Gastroesophageal sphincter (tissue), 3 donors: ENCODE measurements at regions not wholly inside any gene's neighbourhood (a gene's known extent, or its start where the extent isn't known, plus 50 kb on each side); places are given as distances from the start of the nearest gene placed in this dataset.

Source experiments
- CTCF ChIP-seq, 4 experiments: fragments of 200-600 bp in 2 of 4; fragments of 450-650 bp in 2 of 4; sonication (generic) in 1 of 4; IDR thresholded peaks; one replicate each; pipeline ENCODE4 v1.5.1; 2017 to 2019; ENCODE audit warnings: antibody characterized with exemption in 4 of 4, mild to moderate bottlenecking in 2 of 4, moderate library complexity in 2 of 4
- EP300 ChIP-seq: sonication (generic); formaldehyde crosslinking; IDR thresholded peaks from one replicate; pipeline ENCODE4 v1.6.1; 2017; ENCODE audit warnings: antibody characterized with exemption, mild to moderate bottlenecking
- POLR2A ChIP-seq, 2 donors: fragments of 450-650 bp; IDR thresholded peaks; one replicate each; pipeline ENCODE4 v1.6.1; 2017; ENCODE audit warnings: antibody characterized with exemption in 2 of 2, mild to moderate bottlenecking in 2 of 2, moderate library complexity in 1 of 2
- POLR2AphosphoS5 ChIP-seq: sonication (generic); formaldehyde crosslinking; IDR thresholded peaks from one replicate; pipeline ENCODE4 v1.6.1; 2017; ENCODE audit warnings: antibody characterized with exemption

GRCh38 chr12:14244876-14245669 is 120.4 kb upstream of the ATF7IP start:
- no peak for TF ChIP-seq POLR2A (IDR thresholded peaks at IDR 0.05)
- no peak for TF ChIP-seq CTCF (IDR thresholded peaks at IDR 0.05)
- no peak for TF ChIP-seq POLR2AphosphoS5
- TF ChIP-seq EP300 = no peak
